GM23338 (cell line): ENCODE measurements at regions not wholly inside any gene's neighbourhood (a gene's known extent, or its start where the extent isn't known, plus 50 kb on each side); places are given as distances from the start of the nearest gene placed in this dataset.

Source experiments
- ATAC-seq: fragments of 200-7000 bp; cut with Tn5 transposase; 3 replicates; pipeline ENCODE4 v1.9.1; 2020
- DNase-seq: peaks from one replicate; pipeline ENCODE4 v3.0.0-alpha.2; 2015; ENCODE audit warnings: low spot score
- H2AFZ ChIP-seq: fragments of 200-600 bp; sonication (generic); 2 replicates; pipeline ENCODE4 v1.8.0; 2016; ENCODE audit warnings: antibody characterized with exemption, mild to moderate bottlenecking, moderate library complexity
- H3F3A ChIP-seq: fragments of 200-600 bp; sonication (generic); replicated peaks from 2 replicates; pipeline ENCODE4 v1.8.0; 2017; ENCODE audit warnings: antibody characterized with exemption, mixed run types, low read depth
- H3K27ac ChIP-seq: fragments of 200-600 bp; sonication (generic); 2 replicates; pipeline ENCODE4 v1.6.1; 2016; ENCODE audit warnings: low read depth
- H3K27me3 ChIP-seq: fragments of 200-600 bp; sonication (generic); 2 replicates; pipeline ENCODE4 v1.8.0; 2016; ENCODE audit warnings: mild to moderate bottlenecking, mixed run types, moderate library complexity; ENCODE audit not compliant: insufficient read depth
- H3K36me3 ChIP-seq: fragments of 200-600 bp; sonication (generic); 2 replicates; pipeline ENCODE4 v1.8.0; 2016; ENCODE audit warnings: mild to moderate bottlenecking; ENCODE audit not compliant: insufficient read depth
- H3K4me1 ChIP-seq: fragments of 200-600 bp; sonication (generic); 2 replicates; pipeline ENCODE4 v1.8.0; 2016; ENCODE audit warnings: mild to moderate bottlenecking, moderate library complexity; ENCODE audit not compliant: insufficient read depth
- H3K4me2 ChIP-seq: fragments of 200-600 bp; sonication (generic); 2 replicates; pipeline ENCODE4 v1.7.1; 2017; ENCODE audit warnings: mixed run types
- H3K4me3 ChIP-seq: fragments of 200-600 bp; sonication (generic); 2 replicates; pipeline ENCODE4 v1.6.1; 2016; ENCODE audit warnings: mixed run types
- H3K79me2 ChIP-seq: fragments of 200-600 bp; sonication (generic); replicated peaks from 2 replicates; pipeline ENCODE4 v1.8.0; 2017; ENCODE audit warnings: mild to moderate bottlenecking; ENCODE audit not compliant: insufficient read depth
- H3K9me2 ChIP-seq: fragments of 200-600 bp; sonication (generic); 2 replicates; pipeline ENCODE4 v1.8.0; 2017; ENCODE audit not compliant: insufficient read depth
- H4K20me1 ChIP-seq: fragments of 200-600 bp; sonication (generic); replicated peaks from 2 replicates; pipeline ENCODE4 v1.8.0; 2017; ENCODE audit warnings: mild to moderate bottlenecking; ENCODE audit not compliant: insufficient read depth
- H3K27ac Mint-ChIP-seq: 2 replicates; pipeline ENCODE4 v1.8.0; 2020; ENCODE audit warnings: inconsistent platforms, mild to moderate bottlenecking, moderate library complexity, mixed read lengths
- H3K27me3 Mint-ChIP-seq: 3 replicates; pipeline ENCODE4 v1.8.0; 2022; ENCODE audit warnings: low read depth, mild to moderate bottlenecking, moderate library complexity, mixed read lengths, inconsistent platforms; ENCODE audit not compliant: insufficient read depth, poor library complexity
- H3K36me3 Mint-ChIP-seq: 3 replicates; pipeline ENCODE4 v1.8.0; 2021; ENCODE audit warnings: low read depth, mild to moderate bottlenecking, inconsistent platforms, moderate library complexity, mixed read lengths
- H3K4me1 Mint-ChIP-seq: 3 replicates; pipeline ENCODE4 v1.8.0; 2020; ENCODE audit warnings: mild to moderate bottlenecking, inconsistent platforms, mixed read lengths
- H3K4me3 Mint-ChIP-seq: 3 replicates; pipeline ENCODE4 v1.8.0; 2021; ENCODE audit warnings: moderate library complexity, mild to moderate bottlenecking, inconsistent platforms, mixed read lengths
- H3K9me3 Mint-ChIP-seq: 3 replicates; pipeline ENCODE4 v1.8.0; 2020; ENCODE audit warnings: moderate library complexity, mild to moderate bottlenecking, inconsistent platforms, mixed read lengths
- EZH2 ChIP-seq: fragments of 200-600 bp; sonication (generic); IDR thresholded peaks from one replicate; pipeline ENCODE4 v1.8.0; 2017; ENCODE audit warnings: antibody characterized with exemption, mild to moderate bottlenecking, low read depth; ENCODE audit not compliant: unreplicated experiment
- EZH2phosphoT487 ChIP-seq: fragments of 200-600 bp; sonication (generic); IDR thresholded peaks from one replicate; pipeline ENCODE4 v1.8.1; 2018; ENCODE audit warnings: antibody characterized with exemption; ENCODE audit not compliant: unreplicated experiment
- JUNB ChIP-seq: IDR thresholded peaks from one replicate; pipeline ENCODE4 v1.6.1; 2016; ENCODE audit warnings: antibody characterized with exemption; ENCODE audit not compliant: unreplicated experiment
- POLR2AphosphoS5 ChIP-seq: IDR thresholded peaks from 2 replicates; pipeline ENCODE4 v1.6.1; 2016; ENCODE audit warnings: antibody characterized with exemption, low read depth
- REST ChIP-seq: IDR thresholded peaks from one replicate; pipeline ENCODE4 v1.6.1; 2018; ENCODE audit warnings: antibody characterized with exemption; ENCODE audit not compliant: unreplicated experiment
- STAT1 ChIP-seq: IDR thresholded peaks from one replicate; pipeline ENCODE4 v1.6.1; 2016; ENCODE audit warnings: antibody characterized with exemption; ENCODE audit not compliant: unreplicated experiment
- ZNF331 ChIP-seq: fragments of 250-450 bp; sonication (Bioruptor Pico); IDR thresholded peaks from 2 replicates; pipeline ENCODE4 v1.5.0; 2020; ENCODE audit warnings: low read depth, mild to moderate bottlenecking, moderate library complexity
- TF ChIP-seq, protein P1 (sequence below): fragments of 250-450 bp; sonication (Bioruptor Pico); IDR thresholded peaks from 2 replicates; pipeline ENCODE4 v1.5.0; 2020; ENCODE audit warnings: mild to moderate bottlenecking, moderate library complexity
- TF ChIP-seq, protein P2 (sequence below): IDR thresholded peaks from 2 replicates; pipeline ENCODE4 v1.6.1; 2016; ENCODE audit warnings: antibody characterized with exemption
- TF ChIP-seq, protein P3 (sequence below), 2 experiments: fragments of 200-600 bp in 1 of 2; sonication (generic) in 1 of 2; conservative IDR thresholded peaks; 2 replicates each; pipeline versions ENCODE4 v1.5.1 to v1.6.1; 2016 to 2017; ENCODE audit warnings: antibody characterized with exemption in 2 of 2, low read depth in 2 of 2, mild to moderate bottlenecking in 2 of 2, moderate library complexity in 1 of 2

DNA sequence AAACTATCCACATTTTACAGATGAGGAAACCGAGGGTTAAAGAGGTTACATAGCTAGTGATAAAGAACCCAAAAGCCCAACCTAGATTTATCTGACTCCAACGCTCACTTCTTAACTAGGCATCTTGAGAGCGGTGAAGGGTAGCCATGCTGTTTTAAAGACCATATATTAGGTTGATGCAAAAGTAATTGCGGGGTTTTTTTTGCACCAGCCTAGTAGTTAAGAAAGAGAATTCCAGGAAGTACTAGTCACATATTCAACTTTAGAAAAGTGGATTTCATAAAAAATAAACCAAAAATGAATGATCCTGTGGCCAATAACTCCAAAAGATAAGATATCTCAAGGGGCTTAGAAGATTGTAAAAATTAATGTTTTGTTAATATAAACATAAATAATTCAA, 162.1 kb downstream of the GLUL start (continued):
- TF ChIP-seq, protein P1, sequence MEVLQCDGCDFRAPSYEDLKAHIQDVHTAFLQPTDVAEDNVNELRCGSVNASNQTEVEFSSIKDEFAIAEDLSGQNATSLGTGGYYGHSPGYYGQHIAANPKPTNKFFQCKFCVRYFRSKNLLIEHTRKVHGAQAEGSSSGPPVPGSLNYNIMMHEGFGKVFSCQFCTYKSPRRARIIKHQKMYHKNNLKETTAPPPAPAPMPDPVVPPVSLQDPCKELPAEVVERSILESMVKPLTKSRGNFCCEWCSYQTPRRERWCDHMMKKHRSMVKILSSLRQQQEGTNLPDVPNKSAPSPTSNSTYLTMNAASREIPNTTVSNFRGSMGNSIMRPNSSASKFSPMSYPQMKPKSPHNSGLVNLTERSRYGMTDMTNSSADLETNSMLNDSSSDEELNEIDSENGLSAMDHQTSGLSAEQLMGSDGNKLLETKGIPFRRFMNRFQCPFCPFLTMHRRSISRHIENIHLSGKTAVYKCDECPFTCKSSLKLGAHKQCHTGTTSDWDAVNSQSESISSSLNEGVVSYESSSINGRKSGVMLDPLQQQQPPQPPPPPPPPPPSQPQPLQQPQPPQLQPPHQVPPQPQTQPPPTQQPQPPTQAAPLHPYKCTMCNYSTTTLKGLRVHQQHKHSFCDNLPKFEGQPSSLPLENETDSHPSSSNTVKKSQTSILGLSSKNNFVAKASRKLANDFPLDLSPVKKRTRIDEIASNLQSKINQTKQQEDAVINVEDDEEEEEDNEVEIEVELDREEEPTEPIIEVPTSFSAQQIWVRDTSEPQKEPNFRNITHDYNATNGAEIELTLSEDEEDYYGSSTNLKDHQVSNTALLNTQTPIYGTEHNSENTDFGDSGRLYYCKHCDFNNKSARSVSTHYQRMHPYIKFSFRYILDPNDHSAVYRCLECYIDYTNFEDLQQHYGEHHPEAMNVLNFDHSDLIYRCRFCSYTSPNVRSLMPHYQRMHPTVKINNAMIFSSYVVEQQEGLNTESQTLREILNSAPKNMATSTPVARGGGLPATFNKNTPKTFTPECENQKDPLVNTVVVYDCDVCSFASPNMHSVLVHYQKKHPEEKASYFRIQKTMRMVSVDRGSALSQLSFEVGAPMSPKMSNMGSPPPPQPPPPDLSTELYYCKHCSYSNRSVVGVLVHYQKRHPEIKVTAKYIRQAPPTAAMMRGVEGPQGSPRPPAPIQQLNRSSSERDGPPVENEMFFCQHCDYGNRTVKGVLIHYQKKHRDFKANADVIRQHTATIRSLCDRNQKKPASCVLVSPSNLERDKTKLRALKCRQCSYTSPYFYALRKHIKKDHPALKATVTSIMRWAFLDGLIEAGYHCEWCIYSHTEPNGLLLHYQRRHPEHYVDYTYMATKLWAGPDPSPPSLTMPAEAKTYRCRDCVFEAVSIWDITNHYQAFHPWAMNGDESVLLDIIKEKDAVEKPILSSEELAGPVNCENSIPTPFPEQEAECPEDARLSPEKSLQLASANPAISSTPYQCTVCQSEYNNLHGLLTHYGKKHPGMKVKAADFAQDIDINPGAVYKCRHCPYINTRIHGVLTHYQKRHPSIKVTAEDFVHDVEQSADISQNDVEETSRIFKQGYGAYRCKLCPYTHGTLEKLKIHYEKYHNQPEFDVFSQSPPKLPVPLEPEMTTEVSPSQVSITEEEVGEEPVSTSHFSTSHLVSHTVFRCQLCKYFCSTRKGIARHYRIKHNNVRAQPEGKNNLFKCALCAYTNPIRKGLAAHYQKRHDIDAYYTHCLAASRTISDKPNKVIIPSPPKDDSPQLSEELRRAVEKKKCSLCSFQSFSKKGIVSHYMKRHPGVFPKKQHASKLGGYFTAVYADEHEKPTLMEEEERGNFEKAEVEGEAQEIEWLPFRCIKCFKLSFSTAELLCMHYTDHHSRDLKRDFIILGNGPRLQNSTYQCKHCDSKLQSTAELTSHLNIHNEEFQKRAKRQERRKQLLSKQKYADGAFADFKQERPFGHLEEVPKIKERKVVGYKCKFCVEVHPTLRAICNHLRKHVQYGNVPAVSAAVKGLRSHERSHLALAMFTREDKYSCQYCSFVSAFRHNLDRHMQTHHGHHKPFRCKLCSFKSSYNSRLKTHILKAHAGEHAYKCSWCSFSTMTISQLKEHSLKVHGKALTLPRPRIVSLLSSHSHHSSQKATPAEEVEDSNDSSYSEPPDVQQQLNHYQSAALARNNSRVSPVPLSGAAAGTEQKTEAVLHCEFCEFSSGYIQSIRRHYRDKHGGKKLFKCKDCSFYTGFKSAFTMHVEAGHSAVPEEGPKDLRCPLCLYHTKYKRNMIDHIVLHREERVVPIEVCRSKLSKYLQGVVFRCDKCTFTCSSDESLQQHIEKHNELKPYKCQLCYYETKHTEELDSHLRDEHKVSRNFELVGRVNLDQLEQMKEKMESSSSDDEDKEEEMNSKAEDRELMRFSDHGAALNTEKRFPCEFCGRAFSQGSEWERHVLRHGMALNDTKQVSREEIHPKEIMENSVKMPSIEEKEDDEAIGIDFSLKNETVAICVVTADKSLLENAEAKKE (CRISPR knock-in tag): no peak
- TF ChIP-seq EZH2phosphoT487: no peak

DNA sequence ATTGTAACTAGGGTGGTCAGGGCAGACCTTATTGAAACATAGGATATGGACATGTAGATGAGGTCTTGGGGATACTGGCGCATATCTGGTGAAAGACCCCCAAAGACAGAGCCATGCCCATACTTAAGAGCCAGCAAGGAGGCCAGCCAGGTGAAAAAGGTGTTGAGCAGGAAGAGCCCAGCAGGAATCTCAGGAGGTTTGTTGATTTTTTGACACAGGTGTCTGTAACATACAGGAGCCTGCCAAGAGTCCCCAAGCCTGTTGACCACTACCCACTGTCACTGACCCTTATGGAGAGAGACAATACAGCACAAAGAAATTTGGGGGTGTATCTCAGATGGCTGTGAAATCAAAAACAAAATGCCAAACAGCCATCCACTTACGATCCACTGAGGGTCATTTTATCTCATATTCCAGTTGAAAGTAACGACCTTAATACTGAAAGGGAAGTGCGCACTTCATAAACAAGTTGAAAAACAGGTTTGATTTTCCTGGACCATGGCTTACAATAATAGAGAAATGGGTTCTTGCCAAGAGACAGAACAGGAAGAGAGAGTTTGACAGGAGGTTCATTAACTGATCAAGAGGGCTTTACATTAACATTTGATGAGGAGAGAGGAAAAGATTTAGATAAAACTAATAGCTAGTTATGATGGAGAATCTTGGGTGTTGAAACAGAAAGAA, 163.6 kb downstream of the GLUL start:
- H3K36me3 Mint-ChIP-seq: no peaks in the 10 kb centered on the region
- H3K4me3 Mint-ChIP-seq: no peak overlapping the region
- Histone ChIP-seq H4K20me1 (no peaks in the 10 kb centered on the region), H3K79me2 (no peaks in the 10 kb centered on the region), H3K4me1 (peaks cover 5% of the 10 kb centered on the region; the same call in 1 of the 2 replicates), H2AFZ (no peak overlapping the region), H3K27ac (no peak overlapping the region), H3K4me2 (no peak overlapping the region), H3K27me3 (no peaks in the 10 kb centered on the region), H3F3A (no peaks in the 10 kb centered on the region), H3K9me2 (no peaks in the 10 kb centered on the region), H3K36me3 (no peaks in the 10 kb centered on the region), H3K4me3 (no peak overlapping the region)
- H3K4me1 Mint-ChIP-seq: peaks cover 23% of the 10 kb centered on the region
- DNase-seq: no peak
- H3K27me3 Mint-ChIP-seq: peaks cover 7% of the 10 kb centered on the region
- no peak for ATAC-seq
- no peak overlapping the region for H3K27ac Mint-ChIP-seq
- H3K9me3 Mint-ChIP-seq: no peaks in the 10 kb centered on the region; the same call in 1 of the 3 replicates
- TF ChIP-seq, protein P2, sequence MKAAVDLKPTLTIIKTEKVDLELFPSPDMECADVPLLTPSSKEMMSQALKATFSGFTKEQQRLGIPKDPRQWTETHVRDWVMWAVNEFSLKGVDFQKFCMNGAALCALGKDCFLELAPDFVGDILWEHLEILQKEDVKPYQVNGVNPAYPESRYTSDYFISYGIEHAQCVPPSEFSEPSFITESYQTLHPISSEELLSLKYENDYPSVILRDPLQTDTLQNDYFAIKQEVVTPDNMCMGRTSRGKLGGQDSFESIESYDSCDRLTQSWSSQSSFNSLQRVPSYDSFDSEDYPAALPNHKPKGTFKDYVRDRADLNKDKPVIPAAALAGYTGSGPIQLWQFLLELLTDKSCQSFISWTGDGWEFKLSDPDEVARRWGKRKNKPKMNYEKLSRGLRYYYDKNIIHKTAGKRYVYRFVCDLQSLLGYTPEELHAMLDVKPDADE: no peak
- TF ChIP-seq JUNB: no peak
- no peak for TF ChIP-seq STAT1
- TF ChIP-seq, protein P3, sequence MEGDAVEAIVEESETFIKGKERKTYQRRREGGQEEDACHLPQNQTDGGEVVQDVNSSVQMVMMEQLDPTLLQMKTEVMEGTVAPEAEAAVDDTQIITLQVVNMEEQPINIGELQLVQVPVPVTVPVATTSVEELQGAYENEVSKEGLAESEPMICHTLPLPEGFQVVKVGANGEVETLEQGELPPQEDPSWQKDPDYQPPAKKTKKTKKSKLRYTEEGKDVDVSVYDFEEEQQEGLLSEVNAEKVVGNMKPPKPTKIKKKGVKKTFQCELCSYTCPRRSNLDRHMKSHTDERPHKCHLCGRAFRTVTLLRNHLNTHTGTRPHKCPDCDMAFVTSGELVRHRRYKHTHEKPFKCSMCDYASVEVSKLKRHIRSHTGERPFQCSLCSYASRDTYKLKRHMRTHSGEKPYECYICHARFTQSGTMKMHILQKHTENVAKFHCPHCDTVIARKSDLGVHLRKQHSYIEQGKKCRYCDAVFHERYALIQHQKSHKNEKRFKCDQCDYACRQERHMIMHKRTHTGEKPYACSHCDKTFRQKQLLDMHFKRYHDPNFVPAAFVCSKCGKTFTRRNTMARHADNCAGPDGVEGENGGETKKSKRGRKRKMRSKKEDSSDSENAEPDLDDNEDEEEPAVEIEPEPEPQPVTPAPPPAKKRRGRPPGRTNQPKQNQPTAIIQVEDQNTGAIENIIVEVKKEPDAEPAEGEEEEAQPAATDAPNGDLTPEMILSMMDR (conservative IDR thresholded peaks at IDR 0.05; ENCODE audit: low read depth in 2 of 2): no peak
- no peak for TF ChIP-seq ZNF331 (CRISPR knock-in tag)
- no peak for TF ChIP-seq EZH2
- TF ChIP-seq POLR2AphosphoS5: no peak
- TF ChIP-seq REST: no peak
